ENCODE measurements at regions not wholly inside any gene's neighbourhood (a gene's known extent, or its start where the extent isn't known, plus 50 kb on each side); places are given as distances from the start of the nearest gene placed in this dataset.

GRCh38 chr21:21605521-21605920, 607.3 kb downstream of the NCAM2 start:
- Mint-ChIP-seq H3K36me3 (ENCODE audit: low read depth) (no peaks in the 10 kb centered on the region), H3K27me3 (no peaks in the 10 kb centered on the region), H3K27ac (no peak overlapping the region), H3K9me3 (ENCODE audit: low read depth) (peaks cover 7% of the 10 kb centered on the region), H3K4me1 (no peaks in the 10 kb centered on the region), H3K4me3 (no peak overlapping the region)
- DNase-seq (no peak), ATAC-seq (no peak)
- intact Hi-C loops (cut with DNase I, micrococcal nuclease) = no loop called here
- POLR2A ChIA-PET = no interaction called here
- CTCF ChIA-PET = no interaction called here

- Mint-ChIP-seq H3K4me1 (no peaks in the 10 kb centered on the region), H3K4me3 (no peak overlapping the region), H3K27me3 (no peaks in the 10 kb centered on the region), H3K36me3 (ENCODE audit: low read depth) (no peaks in the 10 kb centered on the region), H3K9me3 (ENCODE audit: low read depth) (peaks cover 5% of the 10 kb centered on the region), H3K27ac (no peak overlapping the region)
- DNase-seq (no peak), ATAC-seq (no peak)
- ChIA-PET POLR2A (no interaction called here), CTCF (no interaction called here)
- intact Hi-C loops (cut with DNase I, micrococcal nuclease) = no loop called here
Measured at GRCh38 chr21:21606041-21606440, 607.8 kb downstream of the NCAM2 start.

GRCh38 chr21:21612466-21612865, 614.3 kb downstream of the NCAM2 start:
- no peaks in the 10 kb centered on the region for H3K36me3 Mint-ChIP-seq (ENCODE audit: low read depth)
- no peaks in the 10 kb centered on the region for H3K9me3 Mint-ChIP-seq (ENCODE audit: low read depth)
- no peaks in the 10 kb centered on the region for H3K27me3 Mint-ChIP-seq
- no peak overlapping the region for H3K4me3 Mint-ChIP-seq
- no peak overlapping the region for H3K27ac Mint-ChIP-seq
- CTCF ChIA-PET = no interaction called here
- ATAC-seq = no peak
- H3K4me1 Mint-ChIP-seq = no peaks in the 10 kb centered on the region
- DNase-seq = no peak
- POLR2A ChIA-PET = no interaction called here
- intact Hi-C loops (cut with DNase I, micrococcal nuclease) = no loop called here

- H3K27me3 Mint-ChIP-seq = no peaks in the 10 kb centered on the region
- DNase-seq (no peak), ATAC-seq (no peak)
- POLR2A ChIA-PET = no interaction called here
- no peaks in the 10 kb centered on the region for H3K4me1 Mint-ChIP-seq
- H3K9me3 Mint-ChIP-seq (ENCODE audit: low read depth) = no peaks in the 10 kb centered on the region
- H3K4me3 Mint-ChIP-seq = no peak overlapping the region
- H3K36me3 Mint-ChIP-seq (ENCODE audit: low read depth) = no peaks in the 10 kb centered on the region
- no peak overlapping the region for H3K27ac Mint-ChIP-seq
- CTCF ChIA-PET = interaction anchor here (0.6 kb wide), 2 partner anchors 179 to 377 kb away, joined by 3 read pairs; no protein-coding TSS in a partner anchor
- intact Hi-C loops (cut with DNase I, micrococcal nuclease) = no loop called here
Measured at GRCh38 chr21:21614966-21615365, 616.8 kb downstream of the NCAM2 start.

GRCh38 chr21:21622460-21623234, 624.4 kb downstream of the NCAM2 start:
- ATAC-seq (no peak), DNase-seq (no peak)
- ChIA-PET POLR2A (no interaction called here), CTCF (no interaction called here)
- intact Hi-C loops (cut with DNase I, micrococcal nuclease) = no loop called here
- no peaks in the 10 kb centered on the region for H3K36me3 Mint-ChIP-seq (ENCODE audit: low read depth)
- H3K27me3 Mint-ChIP-seq = no peaks in the 10 kb centered on the region
- peaks cover 3% of the 10 kb centered on the region for H3K9me3 Mint-ChIP-seq (ENCODE audit: low read depth)
- H3K27ac Mint-ChIP-seq = no peak overlapping the region
- H3K4me3 Mint-ChIP-seq = no peak overlapping the region
- no peaks in the 10 kb centered on the region for H3K4me1 Mint-ChIP-seq

GRCh38 chr21:21624674-21625073, 626.5 kb downstream of the NCAM2 start:
- Mint-ChIP-seq H3K4me1 (no peaks in the 10 kb centered on the region), H3K27ac (no peak overlapping the region), H3K36me3 (ENCODE audit: low read depth) (no peaks in the 10 kb centered on the region), H3K27me3 (no peaks in the 10 kb centered on the region), H3K9me3 (ENCODE audit: low read depth) (peaks cover 6% of the 10 kb centered on the region), H3K4me3 (no peak overlapping the region)
- ChIA-PET CTCF (interaction anchor here (0.6 kb wide), 2 partner anchors 627 to 1414 kb away, joined by 3 read pairs; no protein-coding TSS in a partner anchor), POLR2A (no interaction called here)
- intact Hi-C loops (cut with DNase I, micrococcal nuclease) = no loop called here
- no peak for ATAC-seq
- DNase-seq = no peak

- ATAC-seq = no peak
- DNase-seq = no peak
- intact Hi-C loops (cut with DNase I, micrococcal nuclease) = no loop called here
- Mint-ChIP-seq H3K36me3 (ENCODE audit: low read depth) (no peaks in the 10 kb centered on the region), H3K27ac (no peak overlapping the region), H3K9me3 (ENCODE audit: low read depth) (peaks cover 11% of the 10 kb centered on the region), H3K27me3 (no peaks in the 10 kb centered on the region), H3K4me3 (no peak overlapping the region), H3K4me1 (no peaks in the 10 kb centered on the region)
- ChIA-PET CTCF (interaction anchor here (0.6 kb wide), 1 partner anchor 27 kb away, joined by 4 read pairs; no protein-coding TSS in a partner anchor), POLR2A (no interaction called here)
Measured at GRCh38 chr21:21631961-21632360, 633.8 kb downstream of the NCAM2 start.

GRCh38 chr21:21632926-21633325, 634.7 kb downstream of the NCAM2 start:
- no peaks in the 10 kb centered on the region for H3K27me3 Mint-ChIP-seq

GRCh38 chr21:21661741-21662140, 663.5 kb downstream of the NCAM2 start:
- DNase-seq (no peak), ATAC-seq (no peak)
- Mint-ChIP-seq H3K9me3 (ENCODE audit: low read depth) (peaks cover 8% of the 10 kb centered on the region), H3K27me3 (no peaks in the 10 kb centered on the region), H3K4me3 (no peak overlapping the region), H3K36me3 (ENCODE audit: low read depth) (no peaks in the 10 kb centered on the region), H3K27ac (no peak overlapping the region), H3K4me1 (no peaks in the 10 kb centered on the region)
- intact Hi-C loops (cut with DNase I, micrococcal nuclease) = no loop called here
- CTCF ChIA-PET = interaction anchor here (0.7 to 1.3 kb wide), 2 partner anchors 24 to 1130 kb away, joined by 3 read pairs; no protein-coding TSS in a partner anchor
- POLR2A ChIA-PET = no interaction called here

More at GRCh38 chr21:21632926-21633325, 634.7 kb downstream of the NCAM2 start:
- CTCF ChIA-PET = interaction anchor here (0.9 kb wide), 1 partner anchor 33 kb away, joined by 3 read pairs; no protein-coding TSS in a partner anchor
- no peaks in the 10 kb centered on the region for H3K4me1 Mint-ChIP-seq
- H3K27ac Mint-ChIP-seq = no peak overlapping the region
- no peaks in the 10 kb centered on the region for H3K36me3 Mint-ChIP-seq (ENCODE audit: low read depth)
- peaks cover 17% of the 10 kb centered on the region for H3K9me3 Mint-ChIP-seq (ENCODE audit: low read depth)
- no peak overlapping the region for H3K4me3 Mint-ChIP-seq
- DNase-seq (no peak), ATAC-seq (no peak)
- POLR2A ChIA-PET = interaction anchor here (0.6 kb wide), 1 partner anchor 57 kb away, joined by 4 read pairs; no protein-coding TSS in a partner anchor
- intact Hi-C loops (cut with DNase I, micrococcal nuclease) = no loop called here

- Mint-ChIP-seq H3K27ac (no peak overlapping the region), H3K36me3 (ENCODE audit: low read depth) (no peaks in the 10 kb centered on the region), H3K4me3 (no peak overlapping the region), H3K4me1 (no peaks in the 10 kb centered on the region), H3K27me3 (no peaks in the 10 kb centered on the region), H3K9me3 (ENCODE audit: low read depth) (peaks cover 8% of the 10 kb centered on the region)
- POLR2A ChIA-PET = no interaction called here
- CTCF ChIA-PET = no interaction called here
- DNase-seq (no peak), ATAC-seq (no peak)
- intact Hi-C loops (cut with DNase I, micrococcal nuclease) = no loop called here
Measured at GRCh38 chr21:21662776-21663175, 664.6 kb downstream of the NCAM2 start.

GRCh38 chr21:21664871-21665270, 666.7 kb downstream of the NCAM2 start:
- Mint-ChIP-seq H3K9me3 (ENCODE audit: low read depth) (peaks cover 5% of the 10 kb centered on the region), H3K27me3 (no peaks in the 10 kb centered on the region), H3K4me3 (no peak overlapping the region), H3K4me1 (no peaks in the 10 kb centered on the region), H3K27ac (no peak overlapping the region), H3K36me3 (ENCODE audit: low read depth) (no peaks in the 10 kb centered on the region)
- ATAC-seq (no peak), DNase-seq (no peak)
- intact Hi-C loops (cut with DNase I, micrococcal nuclease) = no loop called here
- ChIA-PET POLR2A (no interaction called here), CTCF (no interaction called here)

- Mint-ChIP-seq H3K9me3 (ENCODE audit: low read depth) (peaks cover 6% of the 10 kb centered on the region), H3K4me1 (no peaks in the 10 kb centered on the region)
- POLR2A ChIA-PET = no interaction called here
Measured at GRCh38 chr21:21666689-21667088, 668.5 kb downstream of the NCAM2 start.

More at GRCh38 chr21:21666689-21667088, 668.5 kb downstream of the NCAM2 start:
- ATAC-seq = no peak
- no peak for DNase-seq
- Mint-ChIP-seq H3K27me3 (no peaks in the 10 kb centered on the region), H3K4me3 (no peak overlapping the region), H3K27ac (no peak overlapping the region), H3K36me3 (ENCODE audit: low read depth) (no peaks in the 10 kb centered on the region)
- intact Hi-C loops (cut with DNase I, micrococcal nuclease) = no loop called here
- CTCF ChIA-PET = no interaction called here
